ENCODE measurements at regions not wholly inside any gene's neighbourhood (a gene's known extent, or its start where the extent isn't known, plus 50 kb on each side); places are given as distances from the start of the nearest gene placed in this dataset.
"Not testable (repeated sequence)": the region's sequence is repeated elsewhere in the genome, so short reads cannot be mapped to it uniquely, and the experiment has no call there.

GRCh38 chr4:131001371-131001770, 1905.4 kb downstream of the C4orf33 start:
- Mint-ChIP-seq H3K36me3 (ENCODE audit: unreplicated experiment) (no peaks in the 10 kb centered on the region), H3K27me3 (ENCODE audit: unreplicated experiment) (no peaks in the 10 kb centered on the region), H3K4me1 (ENCODE audit: low read depth, unreplicated experiment) (no peaks in the 10 kb centered on the region), H3K27ac (ENCODE audit: unreplicated experiment) (no peak overlapping the region), H3K4me3 (ENCODE audit: unreplicated experiment) (no peak overlapping the region), H3K9me3 (ENCODE audit: unreplicated experiment) (no peaks in the 10 kb centered on the region)
- DNase-seq: no peak
- no peak for TF ChIP-seq CTCF (IDR thresholded peaks at IDR 0.05; ENCODE audit: partially characterized antibody, unreplicated experiment)

- Mint-ChIP-seq H3K27ac (ENCODE audit: unreplicated experiment) (no peak overlapping the region), H3K4me3 (ENCODE audit: unreplicated experiment) (no peak overlapping the region), H3K27me3 (ENCODE audit: unreplicated experiment) (no peaks in the 10 kb centered on the region), H3K4me1 (ENCODE audit: low read depth, unreplicated experiment) (no peaks in the 10 kb centered on the region), H3K36me3 (ENCODE audit: unreplicated experiment) (no peaks in the 10 kb centered on the region), H3K9me3 (ENCODE audit: unreplicated experiment) (no peaks in the 10 kb centered on the region)
- no peak for TF ChIP-seq CTCF (IDR thresholded peaks at IDR 0.05; ENCODE audit: partially characterized antibody, unreplicated experiment)
- no peak for DNase-seq
These were observed 1906.2 kb downstream of the C4orf33 start for GRCh38 chr4:131002132-131002531.

GRCh38 chr4:131006388-131006787, 1910.4 kb downstream of the C4orf33 start:
- Mint-ChIP-seq H3K36me3 (ENCODE audit: unreplicated experiment) (no peaks in the 10 kb centered on the region), H3K4me3 (ENCODE audit: unreplicated experiment) (no peak overlapping the region), H3K4me1 (ENCODE audit: low read depth, unreplicated experiment) (no peaks in the 10 kb centered on the region), H3K9me3 (ENCODE audit: unreplicated experiment) (no peaks in the 10 kb centered on the region), H3K27me3 (ENCODE audit: unreplicated experiment) (no peaks in the 10 kb centered on the region), H3K27ac (ENCODE audit: unreplicated experiment) (no peak overlapping the region)
- TF ChIP-seq CTCF (IDR thresholded peaks at IDR 0.05; ENCODE audit: partially characterized antibody, unreplicated experiment): no peak
- no peak for DNase-seq

- H3K36me3 Mint-ChIP-seq (ENCODE audit: unreplicated experiment); H3K4me3 Mint-ChIP-seq (ENCODE audit: unreplicated experiment); DNase-seq; H3K27me3 Mint-ChIP-seq (ENCODE audit: unreplicated experiment); H3K27ac Mint-ChIP-seq (ENCODE audit: unreplicated experiment); H3K4me1 Mint-ChIP-seq (ENCODE audit: low read depth, unreplicated experiment); H3K9me3 Mint-ChIP-seq (ENCODE audit: unreplicated experiment): not testable (repeated sequence)
These were observed 1916.0 kb downstream of the C4orf33 start for GRCh38 chr4:131011961-131012360.

GRCh38 chr4:131013226-131013625, 1917.3 kb downstream of the C4orf33 start:
- peaks cover 5% of the 10 kb centered on the region for H3K4me1 Mint-ChIP-seq (ENCODE audit: low read depth, unreplicated experiment)
- no peak for DNase-seq
- H3K27ac Mint-ChIP-seq (ENCODE audit: unreplicated experiment): no peak overlapping the region
- no peak for TF ChIP-seq CTCF (IDR thresholded peaks at IDR 0.05; ENCODE audit: partially characterized antibody, unreplicated experiment)
- H3K9me3 Mint-ChIP-seq (ENCODE audit: unreplicated experiment): peaks cover 4% of the 10 kb centered on the region
- H3K4me3 Mint-ChIP-seq (ENCODE audit: unreplicated experiment): no peak overlapping the region
- no peaks in the 10 kb centered on the region for H3K27me3 Mint-ChIP-seq (ENCODE audit: unreplicated experiment)
- no peaks in the 10 kb centered on the region for H3K36me3 Mint-ChIP-seq (ENCODE audit: unreplicated experiment)

- H3K4me1 Mint-ChIP-seq (ENCODE audit: low read depth, unreplicated experiment): peaks cover 3% of the 10 kb centered on the region
- no peak overlapping the region for H3K27ac Mint-ChIP-seq (ENCODE audit: unreplicated experiment)
- H3K4me3 Mint-ChIP-seq (ENCODE audit: unreplicated experiment): no peak overlapping the region
- H3K36me3 Mint-ChIP-seq (ENCODE audit: unreplicated experiment): no peaks in the 10 kb centered on the region
- no peaks in the 10 kb centered on the region for H3K9me3 Mint-ChIP-seq (ENCODE audit: unreplicated experiment)
- no peak for DNase-seq
- H3K27me3 Mint-ChIP-seq (ENCODE audit: unreplicated experiment): no peaks in the 10 kb centered on the region
- no peak for TF ChIP-seq CTCF (IDR thresholded peaks at IDR 0.05; ENCODE audit: partially characterized antibody, unreplicated experiment)
These were observed 1930.8 kb downstream of the C4orf33 start for GRCh38 chr4:131026771-131027170.

All from glutamatergic neuron (in vitro differentiated cells).